CD8-positive, alpha-beta memory T cell (primary cell): ENCODE measurements at regions not wholly inside any gene's neighbourhood (a gene's known extent, or its start where the extent isn't known, plus 50 kb on each side); places are given as distances from the start of the nearest gene placed in this dataset.

Source experiments
- CTCF ChIA-PET: fragments of 350-600 bp; sonication (Branson Sonifier 250); formaldehyde crosslinking; loops from one replicate; lab custom pipeline; 2021; ENCODE audit warnings: antibody characterized with exemption; lab: Charles Lee
- POLR2A ChIA-PET: fragments of 350-600 bp; sonication (Branson Sonifier 250); formaldehyde crosslinking; loops from one replicate; lab custom pipeline; 2021; ENCODE audit warnings: antibody characterized with exemption; lab: Charles Lee
- DNase-seq, 5 donors: peaks; one replicate each; pipeline versions ENCODE4 v3.0.0 to v3.0.0-alpha.2; 2020 to 2022; ENCODE audit warnings: mixed read lengths in 1 of 5
- H3K27ac ChIP-seq: one replicate; pipeline ENCODE4 v1.7.0; 2013; ENCODE audit warnings: low read depth, mild to moderate bottlenecking, low read length, moderate library complexity
- H3K27me3 ChIP-seq: 2 replicates; pipeline ENCODE4 v1.7.0; 2013; ENCODE audit warnings: low read length, mild to moderate bottlenecking; ENCODE audit not compliant: insufficient read depth, poor library complexity, severe bottlenecking
- H3K36me3 ChIP-seq: 2 replicates; pipeline ENCODE4 v1.7.0; 2013; ENCODE audit warnings: mild to moderate bottlenecking, low read length, moderate library complexity; ENCODE audit not compliant: insufficient read depth
- H3K4me1 ChIP-seq: 2 replicates; pipeline ENCODE4 v1.7.0; 2013; ENCODE audit warnings: mild to moderate bottlenecking, low read length, moderate library complexity; ENCODE audit not compliant: insufficient read depth
- H3K4me3 ChIP-seq: 2 replicates; pipeline ENCODE4 v1.7.0; 2013; ENCODE audit warnings: mild to moderate bottlenecking, low read length
- H3K9me3 ChIP-seq: 2 replicates; pipeline ENCODE4 v1.7.0; 2013; ENCODE audit warnings: mild to moderate bottlenecking, low read length
- H3K27ac Mint-ChIP-seq, 8 donors: one replicate each; pipeline ENCODE4 v1.8.0; 2020 to 2021; ENCODE audit warnings: mixed read lengths in 8 of 8, mild to moderate bottlenecking in 6 of 8, inconsistent platforms in 3 of 8, moderate library complexity in 3 of 8
- H3K27me3 Mint-ChIP-seq, 2 donors: one replicate each; pipeline ENCODE4 v1.8.0; 2020 to 2021; ENCODE audit warnings: mixed read lengths in 2 of 2, mild to moderate bottlenecking in 1 of 2, moderate library complexity in 1 of 2
- H3K36me3 Mint-ChIP-seq, 3 donors: one replicate each; pipeline ENCODE4 v1.8.0; 2020 to 2021; ENCODE audit warnings: mixed read lengths in 3 of 3, inconsistent platforms in 1 of 3, mild to moderate bottlenecking in 1 of 3
- H3K4me1 Mint-ChIP-seq, 3 donors: one replicate each; pipeline ENCODE4 v1.8.0; 2020 to 2021; ENCODE audit warnings: mixed read lengths in 3 of 3, inconsistent platforms in 1 of 3, mild to moderate bottlenecking in 1 of 3
- H3K4me3 Mint-ChIP-seq, 7 donors: one replicate each; pipeline ENCODE4 v1.8.0; 2020 to 2021; ENCODE audit warnings: mixed read lengths in 7 of 7, mild to moderate bottlenecking in 6 of 7, moderate library complexity in 4 of 7, inconsistent platforms in 2 of 7
- H3K9me3 Mint-ChIP-seq, 5 donors: one replicate each; pipeline ENCODE4 v1.8.0; 2020 to 2022; ENCODE audit warnings: mixed read lengths in 5 of 5, mild to moderate bottlenecking in 3 of 5, moderate library complexity in 2 of 5, inconsistent platforms in 1 of 5

DNA sequence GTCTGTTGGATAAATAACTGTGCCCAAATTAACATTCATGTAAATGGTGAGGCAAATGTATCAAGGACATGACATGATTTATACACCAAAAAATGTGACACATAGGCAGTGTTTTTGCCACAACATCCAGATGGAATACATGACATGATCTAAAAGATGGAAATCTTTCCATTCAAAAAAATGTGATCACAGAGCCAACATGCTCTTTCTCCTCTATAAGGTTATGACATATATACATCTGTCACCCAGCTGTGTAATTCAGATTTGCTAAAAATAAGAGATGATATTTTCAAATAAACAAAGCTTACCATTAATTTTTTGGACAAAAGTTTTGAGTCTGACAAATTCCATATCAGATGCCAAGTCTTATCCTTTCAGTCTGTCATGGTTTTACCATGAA, 95.5 kb upstream of the COL3A1 start:
- Histone ChIP-seq H3K4me1 (no peaks in the 10 kb centered on the region), H3K36me3 (no peaks in the 10 kb centered on the region), H3K27ac (no peak overlapping the region), H3K9me3 (no peaks in the 10 kb centered on the region), H3K4me3 (no peak overlapping the region), H3K27me3 (no peaks in the 10 kb centered on the region)
- Mint-ChIP-seq H3K36me3 (no peaks in the 10 kb centered on the region), H3K4me3 (no peak overlapping the region), H3K9me3 (peaks cover 0 to 4% (median 0%) of the 10 kb centered on the region in 5 donors), H3K4me1 (no peaks in the 10 kb centered on the region), H3K27me3 (no peaks in the 10 kb centered on the region), H3K27ac (no peak overlapping the region)
- no peak for DNase-seq
- POLR2A ChIA-PET = no interaction called here
- CTCF ChIA-PET = no interaction called here

DNA sequence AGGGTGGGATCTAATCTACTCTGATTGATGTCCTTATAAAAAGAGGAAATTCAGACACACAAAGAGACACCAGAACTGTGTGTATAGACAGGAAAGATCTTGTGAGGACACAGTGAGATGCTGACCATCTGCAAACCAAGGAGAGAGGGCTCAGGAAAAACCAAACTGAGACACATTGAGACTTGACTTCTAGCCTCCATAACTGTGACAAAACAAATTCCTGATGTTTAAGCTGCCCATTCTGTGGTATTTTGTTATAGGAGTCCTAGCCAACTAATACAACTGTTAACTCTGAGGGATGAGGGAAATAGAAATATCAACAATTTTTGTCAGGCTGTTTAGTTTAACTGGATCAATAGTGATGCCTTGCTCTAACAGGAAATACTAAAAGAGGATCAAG, 93.4 kb upstream of the COL3A1 start:
- no peak overlapping the region for H3K27ac ChIP-seq
- Mint-ChIP-seq H3K9me3 (peaks cover 0 to 4% (median 0%) of the 10 kb centered on the region in 5 donors), H3K4me3 (no peak overlapping the region), H3K27me3 (no peaks in the 10 kb centered on the region), H3K4me1 (no peaks in the 10 kb centered on the region), H3K27ac (no peak overlapping the region), H3K36me3 (no peaks in the 10 kb centered on the region)
- H3K36me3 ChIP-seq = no peaks in the 10 kb centered on the region
- no peaks in the 10 kb centered on the region for H3K27me3 ChIP-seq
- H3K4me3 ChIP-seq = no peak overlapping the region
- no peaks in the 10 kb centered on the region for H3K9me3 ChIP-seq
- no peaks in the 10 kb centered on the region for H3K4me1 ChIP-seq
- no peak for DNase-seq
- CTCF ChIA-PET = no interaction called here
- POLR2A ChIA-PET = no interaction called here

DNA sequence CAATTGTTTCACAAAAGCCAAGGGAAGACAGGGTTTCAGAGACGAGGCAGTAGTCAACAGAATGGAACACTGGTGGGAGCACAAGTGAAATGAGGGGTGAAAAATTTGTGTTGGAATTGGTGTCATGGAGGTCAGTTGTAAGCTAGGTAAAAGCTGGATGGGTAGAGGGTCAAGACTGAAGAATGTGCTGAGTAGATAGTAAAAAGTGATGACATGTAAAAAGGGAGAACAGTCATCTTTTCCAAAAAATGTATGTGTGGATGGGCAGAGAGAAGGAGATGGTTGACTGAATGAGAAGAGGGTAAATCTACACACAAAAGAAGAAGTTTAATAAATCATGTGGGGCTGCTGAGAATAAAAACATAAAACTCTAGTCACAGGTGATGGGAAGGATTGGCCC, 92.7 kb upstream of the COL3A1 start:
- POLR2A ChIA-PET = no interaction called here
- no peak overlapping the region for H3K27ac ChIP-seq
- no peaks in the 10 kb centered on the region for H3K27me3 ChIP-seq
- Mint-ChIP-seq H3K9me3 (peaks cover 0 to 4% (median 0%) of the 10 kb centered on the region in 5 donors), H3K27ac (no peak overlapping the region), H3K4me1 (no peaks in the 10 kb centered on the region), H3K36me3 (no peaks in the 10 kb centered on the region), H3K4me3 (no peak overlapping the region), H3K27me3 (no peaks in the 10 kb centered on the region)
- H3K9me3 ChIP-seq = no peaks in the 10 kb centered on the region
- no peaks in the 10 kb centered on the region for H3K4me1 ChIP-seq
- no peak for DNase-seq
- no peaks in the 10 kb centered on the region for H3K36me3 ChIP-seq
- CTCF ChIA-PET = no interaction called here
- no peak overlapping the region for H3K4me3 ChIP-seq

DNA sequence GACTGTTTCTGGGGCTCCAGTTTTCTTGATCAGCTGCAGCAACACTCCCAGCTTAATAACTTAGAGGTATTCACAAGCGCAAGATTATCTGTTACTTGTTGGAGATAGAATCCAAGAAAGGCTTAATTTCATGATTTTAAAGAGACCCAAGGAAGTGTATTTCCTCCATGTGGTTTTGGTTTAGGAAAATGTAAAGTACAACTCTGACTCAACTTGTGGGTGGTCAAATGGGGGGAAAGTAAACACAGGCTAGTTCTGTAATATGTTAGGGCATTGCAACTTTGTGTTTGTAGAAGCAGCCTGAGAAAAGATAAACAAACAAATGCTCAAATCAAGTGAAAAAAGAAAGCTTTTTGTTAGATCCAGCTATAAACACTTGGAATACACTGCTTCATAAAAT, 90.1 kb upstream of the COL3A1 start:
- DNase-seq = no peak
- Mint-ChIP-seq H3K27ac (no peak overlapping the region), H3K27me3 (no peaks in the 10 kb centered on the region), H3K9me3 (peaks cover 0 to 4% (median 0%) of the 10 kb centered on the region in 5 donors), H3K4me3 (no peak overlapping the region), H3K4me1 (no peaks in the 10 kb centered on the region), H3K36me3 (no peaks in the 10 kb centered on the region)
- no peaks in the 10 kb centered on the region for H3K9me3 ChIP-seq
- ChIA-PET CTCF (no interaction called here), POLR2A (no interaction called here)
- H3K27me3 ChIP-seq = no peaks in the 10 kb centered on the region
- H3K27ac ChIP-seq = no peak overlapping the region
- no peaks in the 10 kb centered on the region for H3K36me3 ChIP-seq
- no peaks in the 10 kb centered on the region for H3K4me1 ChIP-seq
- H3K4me3 ChIP-seq = no peak overlapping the region

DNA sequence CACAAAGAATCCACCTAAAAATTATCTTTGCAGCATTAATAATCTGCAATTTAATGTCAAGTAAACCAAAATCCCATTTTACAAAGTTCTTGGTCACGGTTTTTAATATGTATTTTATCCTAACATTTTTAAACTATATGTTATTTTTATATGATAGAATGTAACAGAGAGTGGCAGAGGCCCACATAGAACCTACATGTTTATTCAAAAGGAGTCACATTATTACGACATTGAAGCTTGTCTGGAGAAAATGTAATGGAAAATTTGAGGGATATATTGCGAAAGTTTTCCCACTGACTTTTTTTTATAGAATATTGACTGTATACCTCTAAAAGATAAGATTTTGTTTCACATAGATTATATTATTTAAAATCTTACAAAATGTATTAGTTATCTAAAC, 89.7 kb upstream of the COL3A1 start:
- H3K36me3 Mint-ChIP-seq = no peaks in the 10 kb centered on the region
- H3K27me3 Mint-ChIP-seq = no peaks in the 10 kb centered on the region
- no peaks in the 10 kb centered on the region for H3K36me3 ChIP-seq
- ChIA-PET CTCF (no interaction called here), POLR2A (no interaction called here)
- peaks cover 0 to 4% (median 0%) of the 10 kb centered on the region in 5 donors for H3K9me3 Mint-ChIP-seq
- no peak overlapping the region for H3K27ac ChIP-seq
- H3K9me3 ChIP-seq = no peaks in the 10 kb centered on the region
- no peaks in the 10 kb centered on the region for H3K27me3 ChIP-seq
- no peak overlapping the region for H3K27ac Mint-ChIP-seq
- no peaks in the 10 kb centered on the region for H3K4me1 ChIP-seq
- H3K4me3 ChIP-seq = no peak overlapping the region
- DNase-seq = no peak
- H3K4me3 Mint-ChIP-seq = no peak overlapping the region
- H3K4me1 Mint-ChIP-seq = no peaks in the 10 kb centered on the region

DNA sequence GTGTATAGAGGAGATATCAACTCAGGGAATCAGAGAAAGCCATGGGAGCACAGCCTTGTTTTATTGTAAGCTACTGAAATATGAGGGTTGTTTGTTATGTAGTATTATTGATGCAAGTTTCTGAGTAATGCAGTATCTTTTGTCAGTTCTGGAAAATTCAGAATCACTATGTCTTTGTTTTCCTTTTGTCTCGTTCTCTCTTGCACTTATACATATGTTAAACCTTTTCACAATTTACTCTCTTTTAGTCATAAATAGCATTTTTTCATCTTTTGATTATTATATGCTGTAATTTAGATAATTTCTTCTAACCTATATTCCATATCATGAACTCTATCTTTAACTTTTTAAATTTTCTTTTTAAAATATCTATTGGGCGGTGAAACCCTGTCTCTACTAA, 85.0 kb upstream of the COL3A1 start:
- H3K27ac Mint-ChIP-seq = no peak overlapping the region
- H3K4me1 Mint-ChIP-seq = no peaks in the 10 kb centered on the region
- H3K27ac ChIP-seq = no peak overlapping the region
- no peak for DNase-seq
- H3K4me1 ChIP-seq = no peaks in the 10 kb centered on the region
- no peaks in the 10 kb centered on the region for H3K27me3 ChIP-seq
- ChIA-PET CTCF (no interaction called here), POLR2A (no interaction called here)
- no peaks in the 10 kb centered on the region for H3K9me3 ChIP-seq
- no peaks in the 10 kb centered on the region for H3K36me3 Mint-ChIP-seq
- no peak overlapping the region for H3K4me3 Mint-ChIP-seq
- no peak overlapping the region for H3K4me3 ChIP-seq
- peaks cover 0 to 2% of the 10 kb centered on the region in 2 donors for H3K27me3 Mint-ChIP-seq
- no peaks in the 10 kb centered on the region for H3K36me3 ChIP-seq
- peaks cover 0 to 5% (median 2%) of the 10 kb centered on the region in 5 donors for H3K9me3 Mint-ChIP-seq

DNA sequence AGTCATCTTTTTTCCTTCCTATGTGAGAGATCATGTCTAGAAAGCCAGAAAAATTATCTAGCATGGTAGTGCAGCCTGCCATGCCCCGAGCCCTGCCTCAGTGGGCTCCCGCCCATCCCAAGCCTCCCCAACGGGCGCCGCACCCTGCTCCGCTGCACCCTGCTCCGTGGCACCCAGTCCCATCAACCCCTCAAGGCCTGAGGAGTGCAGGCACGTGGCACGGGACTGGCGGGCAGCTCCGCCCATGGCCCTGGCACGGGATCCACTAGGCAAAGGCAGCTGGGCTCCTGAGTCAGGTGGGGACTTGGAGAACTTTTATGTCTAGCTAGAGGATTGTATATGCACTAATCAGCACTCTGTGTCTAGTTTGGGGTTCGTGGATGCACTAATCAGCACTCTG, 83.4 kb upstream of the COL3A1 start:
- no peaks in the 10 kb centered on the region for H3K4me1 Mint-ChIP-seq
- Histone ChIP-seq H3K9me3 (no peaks in the 10 kb centered on the region), H3K27me3 (no peaks in the 10 kb centered on the region), H3K36me3 (no peaks in the 10 kb centered on the region), H3K27ac (no peak overlapping the region), H3K4me1 (no peaks in the 10 kb centered on the region), H3K4me3 (no peak overlapping the region)
- no peak overlapping the region for H3K27ac Mint-ChIP-seq
- H3K27me3 Mint-ChIP-seq = peaks cover 0 to 2% of the 10 kb centered on the region in 2 donors
- H3K36me3 Mint-ChIP-seq = no peaks in the 10 kb centered on the region
- POLR2A ChIA-PET = no interaction called here
- H3K4me3 Mint-ChIP-seq = no peak overlapping the region
- DNase-seq = no peak
- H3K9me3 Mint-ChIP-seq = peaks cover 0 to 5% (median 2%) of the 10 kb centered on the region in 5 donors
- CTCF ChIA-PET = no interaction called here

DNA sequence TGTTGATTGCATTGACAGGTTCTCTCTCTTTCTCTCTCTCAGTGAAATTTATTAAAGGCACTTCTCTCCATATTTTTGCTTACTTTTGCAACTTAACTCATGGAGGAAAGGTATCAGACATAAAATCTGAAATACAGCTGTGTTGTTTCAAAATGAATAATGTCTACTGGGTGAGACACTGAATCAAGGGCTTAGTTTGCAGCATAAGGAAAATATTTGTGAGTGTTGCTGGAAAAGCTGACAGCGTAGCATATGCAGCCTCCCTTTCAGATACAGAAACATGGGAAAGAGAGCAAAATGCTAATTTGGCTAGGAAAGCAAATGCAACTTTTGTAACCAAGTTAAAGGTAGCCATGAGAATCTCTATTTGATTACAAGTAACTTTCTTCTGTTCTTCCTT, 81.5 kb upstream of the COL3A1 start:
- no peak overlapping the region for H3K27ac ChIP-seq

DNA sequence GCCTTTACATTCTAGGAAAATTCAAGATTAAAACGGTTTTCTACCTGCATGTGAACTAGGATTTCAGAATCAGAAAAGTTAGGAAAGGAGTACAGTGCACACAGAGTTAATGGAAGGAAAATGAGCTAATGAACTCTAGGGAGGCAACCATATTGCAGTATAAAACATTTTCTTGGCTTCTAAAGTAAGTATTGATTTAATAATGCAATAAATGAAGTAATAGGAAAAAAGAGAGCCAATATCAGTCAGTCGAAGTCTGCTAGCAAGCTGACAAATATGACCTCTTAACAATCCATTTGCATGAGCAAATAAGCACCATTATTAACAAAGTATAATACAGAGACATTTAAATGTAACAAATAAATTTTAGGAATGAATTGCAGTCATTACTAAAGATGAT, 80.2 kb upstream of the COL3A1 start:
- Histone ChIP-seq H3K36me3 (no peaks in the 10 kb centered on the region), H3K27me3 (no peaks in the 10 kb centered on the region), H3K4me3 (no peak overlapping the region), H3K27ac (no peak overlapping the region), H3K9me3 (no peaks in the 10 kb centered on the region), H3K4me1 (no peaks in the 10 kb centered on the region)
- H3K36me3 Mint-ChIP-seq = no peaks in the 10 kb centered on the region
- no peaks in the 10 kb centered on the region for H3K4me1 Mint-ChIP-seq
- ChIA-PET CTCF (no interaction called here), POLR2A (no interaction called here)
- peaks cover 0 to 5% (median 0%) of the 10 kb centered on the region in 5 donors for H3K9me3 Mint-ChIP-seq
- H3K27me3 Mint-ChIP-seq = peaks cover 0 to 2% of the 10 kb centered on the region in 2 donors
- H3K4me3 Mint-ChIP-seq = no peak overlapping the region
- no peak for DNase-seq
- H3K27ac Mint-ChIP-seq = no peak overlapping the region

More for the DNA sequence above, 81.5 kb upstream of the COL3A1 start:
- CTCF ChIA-PET = no interaction called here
- no peaks in the 10 kb centered on the region for H3K36me3 ChIP-seq
- Mint-ChIP-seq H3K27ac (no peak overlapping the region), H3K4me3 (no peak overlapping the region), H3K27me3 (peaks cover 0 to 2% of the 10 kb centered on the region in 2 donors), H3K4me1 (no peaks in the 10 kb centered on the region), H3K36me3 (no peaks in the 10 kb centered on the region), H3K9me3 (peaks cover 0 to 5% (median 0%) of the 10 kb centered on the region in 5 donors)
- no peak for DNase-seq
- no peak overlapping the region for H3K4me3 ChIP-seq
- H3K4me1 ChIP-seq = no peaks in the 10 kb centered on the region
- no peaks in the 10 kb centered on the region for H3K9me3 ChIP-seq
- H3K27me3 ChIP-seq = no peaks in the 10 kb centered on the region
- POLR2A ChIA-PET = no interaction called here
